ENCODE measurements at regions not wholly inside any gene's neighbourhood (a gene's known extent, or its start where the extent isn't known, plus 50 kb on each side); places are given as distances from the start of the nearest gene placed in this dataset.

GRCh38 chr5:173765661-173766060, 122.5 kb upstream of the CPEB4 start:
- CTCF ChIA-PET = interaction anchor here (0.5 to 0.7 kb wide), 4 partner anchors 16 to 230 kb away, joined by 3 to 4 read pairs (median 4); no protein-coding TSS in a partner anchor

DNA sequence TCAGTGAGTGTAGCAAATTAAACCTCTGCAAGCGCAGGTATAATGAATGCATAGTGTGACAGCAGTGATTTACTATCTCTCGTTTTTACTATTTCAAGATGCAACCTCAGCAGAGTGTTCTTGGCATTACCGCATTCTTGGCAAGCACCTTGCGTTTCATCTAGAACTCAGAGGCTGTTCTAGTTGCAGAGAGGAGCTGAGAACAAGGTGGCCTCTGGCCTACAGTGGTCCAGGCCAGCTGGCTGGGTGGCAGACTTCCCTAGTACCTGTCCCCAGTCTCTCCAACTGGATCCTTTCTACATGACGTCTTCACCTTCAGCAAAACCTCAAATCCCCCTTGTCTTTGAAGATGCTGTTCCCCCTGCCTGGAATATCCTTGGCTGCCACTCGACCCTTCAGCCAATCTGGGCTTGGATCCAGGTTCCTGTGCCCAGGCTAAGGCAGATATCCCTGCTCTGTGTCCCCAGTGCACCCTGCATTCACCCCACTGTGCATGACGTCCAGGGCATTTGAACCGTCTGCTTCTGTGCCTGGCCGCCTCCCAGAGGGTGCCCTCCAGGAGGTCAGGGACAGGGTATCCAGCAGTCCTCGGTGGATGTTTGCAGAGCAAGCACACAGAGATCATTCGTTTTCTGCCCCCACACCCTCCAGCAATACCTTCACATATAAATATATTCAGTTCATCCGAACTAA, 120.4 kb upstream of the CPEB4 start:
- no peak for DNase-seq (ENCODE audit: low spot score)
- H3K27ac ChIP-seq = peak overlapping the region; percentile 87
- ChIA-PET CTCF (interaction anchor here (1.1 kb wide), 1 partner anchor 98 kb away, joined by 4 read pairs; no protein-coding TSS in a partner anchor), POLR2A (ENCODE audit: low non-redundant PET) (no interaction called here)
- TF ChIP-seq, protein P1, sequence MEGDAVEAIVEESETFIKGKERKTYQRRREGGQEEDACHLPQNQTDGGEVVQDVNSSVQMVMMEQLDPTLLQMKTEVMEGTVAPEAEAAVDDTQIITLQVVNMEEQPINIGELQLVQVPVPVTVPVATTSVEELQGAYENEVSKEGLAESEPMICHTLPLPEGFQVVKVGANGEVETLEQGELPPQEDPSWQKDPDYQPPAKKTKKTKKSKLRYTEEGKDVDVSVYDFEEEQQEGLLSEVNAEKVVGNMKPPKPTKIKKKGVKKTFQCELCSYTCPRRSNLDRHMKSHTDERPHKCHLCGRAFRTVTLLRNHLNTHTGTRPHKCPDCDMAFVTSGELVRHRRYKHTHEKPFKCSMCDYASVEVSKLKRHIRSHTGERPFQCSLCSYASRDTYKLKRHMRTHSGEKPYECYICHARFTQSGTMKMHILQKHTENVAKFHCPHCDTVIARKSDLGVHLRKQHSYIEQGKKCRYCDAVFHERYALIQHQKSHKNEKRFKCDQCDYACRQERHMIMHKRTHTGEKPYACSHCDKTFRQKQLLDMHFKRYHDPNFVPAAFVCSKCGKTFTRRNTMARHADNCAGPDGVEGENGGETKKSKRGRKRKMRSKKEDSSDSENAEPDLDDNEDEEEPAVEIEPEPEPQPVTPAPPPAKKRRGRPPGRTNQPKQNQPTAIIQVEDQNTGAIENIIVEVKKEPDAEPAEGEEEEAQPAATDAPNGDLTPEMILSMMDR (conservative IDR thresholded peaks at IDR 0.05; ENCODE audit: low read depth) = no peak

More at GRCh38 chr5:173765661-173766060, 122.5 kb upstream of the CPEB4 start:
- H3K27ac ChIP-seq = peak overlapping the region; percentile 87
- no peak for DNase-seq (ENCODE audit: low spot score)
- TF ChIP-seq, protein P1 (conservative IDR thresholded peaks at IDR 0.05; ENCODE audit: low read depth) = no peak
- POLR2A ChIA-PET (ENCODE audit: low non-redundant PET) = interaction anchor here (0.6 kb wide), 1 partner anchor 122 kb away, joined by 3 read pairs; no protein-coding TSS in a partner anchor

GRCh38 chr5:173768267-173768806, 119.8 kb upstream of the CPEB4 start:
- ChIA-PET POLR2A (ENCODE audit: low non-redundant PET) (no interaction called here), CTCF (no interaction called here)
- DNase-seq (ENCODE audit: low spot score) = no peak
- TF ChIP-seq, protein P1 (conservative IDR thresholded peaks at IDR 0.05; ENCODE audit: low read depth) = no peak
- peak overlapping the region; percentile 87 for H3K27ac ChIP-seq

DNA sequence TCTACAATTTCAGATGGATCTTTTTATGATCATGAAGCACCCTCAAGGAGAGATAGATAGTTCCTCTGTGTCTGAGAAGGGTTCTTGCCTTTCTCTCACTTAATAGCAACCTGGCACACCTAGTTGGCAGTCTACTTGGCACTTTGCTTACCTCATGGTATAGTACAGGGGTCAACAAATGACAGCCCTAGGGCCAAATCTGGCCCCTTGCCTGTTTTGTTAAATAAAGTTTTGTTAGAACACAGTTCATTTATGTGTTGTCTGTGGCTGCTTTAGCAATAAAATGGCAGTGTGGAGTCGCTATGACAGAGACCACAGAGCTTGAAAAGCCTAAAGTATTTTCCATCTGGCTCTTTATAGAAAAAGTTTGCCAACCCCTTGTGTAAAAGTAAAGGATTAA, 119.3 kb upstream of the CPEB4 start:
- H3K27ac ChIP-seq = no peak overlapping the region
- DNase-seq (ENCODE audit: low spot score) = no peak
- ChIA-PET CTCF (no interaction called here), POLR2A (ENCODE audit: low non-redundant PET) (no interaction called here)
- TF ChIP-seq, protein P1 (conservative IDR thresholded peaks at IDR 0.05; ENCODE audit: low read depth) = no peak

DNA sequence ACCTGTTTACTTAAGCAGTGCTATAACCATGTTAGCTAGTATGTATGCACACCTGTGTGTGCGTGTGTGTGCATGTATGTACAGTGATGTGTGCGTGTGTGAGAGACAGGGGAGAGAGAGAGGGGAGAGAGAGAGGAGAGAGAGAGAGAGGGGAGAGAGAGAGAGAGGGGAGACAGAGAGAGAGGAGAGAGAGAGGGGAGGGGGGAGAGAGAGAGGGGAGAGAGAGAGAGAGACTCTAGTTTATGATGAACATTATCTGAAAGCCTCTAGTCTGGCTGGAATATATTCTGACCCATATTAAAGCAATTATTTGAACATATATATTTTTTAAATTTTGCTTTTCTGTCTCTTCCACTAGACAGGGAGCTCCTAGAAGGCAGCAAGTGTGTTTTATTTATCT, 117.5 kb upstream of the CPEB4 start:
- no peak overlapping the region for H3K27ac ChIP-seq
- DNase-seq (ENCODE audit: low spot score) = no peak
- CTCF ChIA-PET = no interaction called here
- TF ChIP-seq, protein P1 (conservative IDR thresholded peaks at IDR 0.05; ENCODE audit: low read depth) = no peak
- POLR2A ChIA-PET (ENCODE audit: low non-redundant PET) = no interaction called here

DNA sequence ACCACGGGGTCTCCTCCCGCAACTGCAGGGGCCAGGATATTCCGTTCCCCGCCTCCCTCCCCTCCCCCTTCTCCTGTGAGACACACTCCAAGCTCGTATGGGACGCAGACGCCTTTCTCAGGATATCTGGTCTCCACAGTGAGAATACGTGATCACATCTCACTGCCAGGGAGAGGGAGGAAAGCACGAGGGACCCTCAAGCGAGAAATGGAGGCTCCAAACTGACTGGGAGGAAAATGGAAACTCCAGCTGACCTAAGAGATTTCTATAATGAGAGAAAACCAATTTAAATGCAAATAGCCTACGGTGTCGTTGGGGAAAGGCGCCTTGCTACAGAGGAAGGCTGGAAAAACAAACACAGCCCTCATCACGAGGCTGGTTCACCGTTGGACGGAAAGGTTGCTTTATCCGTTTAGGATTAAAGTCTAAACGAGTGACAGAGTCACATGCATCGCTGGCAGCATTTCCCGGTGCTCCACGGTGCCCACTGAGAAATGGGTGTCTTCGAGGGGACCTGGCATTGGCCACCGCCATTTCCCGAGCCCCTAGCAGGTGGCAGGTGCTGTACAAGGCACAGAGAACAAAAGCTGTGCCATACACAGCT, 116.9 kb upstream of the CPEB4 start:
- TF ChIP-seq, protein P1 (conservative IDR thresholded peaks at IDR 0.05; ENCODE audit: low read depth) = no peak
- H3K27ac ChIP-seq = no peak overlapping the region
- POLR2A ChIA-PET (ENCODE audit: low non-redundant PET) = no interaction called here
- no peak for DNase-seq (ENCODE audit: low spot score)
- CTCF ChIA-PET = no interaction called here
